ENCODE measurements at regions not wholly inside any gene's neighbourhood (a gene's known extent, or its start where the extent isn't known, plus 50 kb on each side); places are given as distances from the start of the nearest gene placed in this dataset.

DNA sequence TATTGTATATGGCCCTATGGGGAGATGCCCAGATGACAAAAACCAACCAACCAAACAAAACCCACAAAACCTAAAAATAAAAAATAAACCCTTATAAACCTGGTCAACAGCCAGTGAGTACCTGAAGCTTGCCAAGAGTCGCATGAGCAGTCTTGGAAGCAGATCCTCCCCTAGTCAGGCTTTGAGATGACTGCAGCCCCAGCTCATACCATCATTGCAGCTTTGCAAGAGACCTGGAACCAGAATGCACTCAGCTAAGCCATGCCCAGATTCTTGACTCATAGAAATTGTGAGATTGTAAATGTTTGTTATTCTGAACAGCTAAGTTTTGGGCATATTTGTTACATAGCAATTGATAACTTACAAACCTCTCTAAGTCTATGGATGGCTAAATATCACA is 326.8 kb downstream of the HLX start:
- Histone ChIP-seq H3K27ac (replicated peaks) (no peak overlapping the region), H3K4me3 (replicated peaks; ENCODE audit: insufficient read depth, low read length) (no peak overlapping the region), H3K27me3 (ENCODE audit: insufficient read depth, poor library complexity, severe bottlenecking) (no peaks in the 10 kb centered on the region)
- TF ChIP-seq, protein P1, sequence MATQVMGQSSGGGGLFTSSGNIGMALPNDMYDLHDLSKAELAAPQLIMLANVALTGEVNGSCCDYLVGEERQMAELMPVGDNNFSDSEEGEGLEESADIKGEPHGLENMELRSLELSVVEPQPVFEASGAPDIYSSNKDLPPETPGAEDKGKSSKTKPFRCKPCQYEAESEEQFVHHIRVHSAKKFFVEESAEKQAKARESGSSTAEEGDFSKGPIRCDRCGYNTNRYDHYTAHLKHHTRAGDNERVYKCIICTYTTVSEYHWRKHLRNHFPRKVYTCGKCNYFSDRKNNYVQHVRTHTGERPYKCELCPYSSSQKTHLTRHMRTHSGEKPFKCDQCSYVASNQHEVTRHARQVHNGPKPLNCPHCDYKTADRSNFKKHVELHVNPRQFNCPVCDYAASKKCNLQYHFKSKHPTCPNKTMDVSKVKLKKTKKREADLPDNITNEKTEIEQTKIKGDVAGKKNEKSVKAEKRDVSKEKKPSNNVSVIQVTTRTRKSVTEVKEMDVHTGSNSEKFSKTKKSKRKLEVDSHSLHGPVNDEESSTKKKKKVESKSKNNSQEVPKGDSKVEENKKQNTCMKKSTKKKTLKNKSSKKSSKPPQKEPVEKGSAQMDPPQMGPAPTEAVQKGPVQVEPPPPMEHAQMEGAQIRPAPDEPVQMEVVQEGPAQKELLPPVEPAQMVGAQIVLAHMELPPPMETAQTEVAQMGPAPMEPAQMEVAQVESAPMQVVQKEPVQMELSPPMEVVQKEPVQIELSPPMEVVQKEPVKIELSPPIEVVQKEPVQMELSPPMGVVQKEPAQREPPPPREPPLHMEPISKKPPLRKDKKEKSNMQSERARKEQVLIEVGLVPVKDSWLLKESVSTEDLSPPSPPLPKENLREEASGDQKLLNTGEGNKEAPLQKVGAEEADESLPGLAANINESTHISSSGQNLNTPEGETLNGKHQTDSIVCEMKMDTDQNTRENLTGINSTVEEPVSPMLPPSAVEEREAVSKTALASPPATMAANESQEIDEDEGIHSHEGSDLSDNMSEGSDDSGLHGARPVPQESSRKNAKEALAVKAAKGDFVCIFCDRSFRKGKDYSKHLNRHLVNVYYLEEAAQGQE (IDR thresholded peaks at IDR 0.05; ENCODE audit: insufficient replicate concordance, low read depth): no peak
- TF ChIP-seq POLR2AphosphoS5 (IDR thresholded peaks at IDR 0.05; ENCODE audit: low read depth) (no peak), GABPA (IDR thresholded peaks at IDR 0.05; ENCODE audit: low read depth) (no peak), SPI1 (IDR thresholded peaks at IDR 0.05; ENCODE audit: borderline replicate concordance, low read depth) (no peak)
- TF ChIP-seq, protein P2, sequence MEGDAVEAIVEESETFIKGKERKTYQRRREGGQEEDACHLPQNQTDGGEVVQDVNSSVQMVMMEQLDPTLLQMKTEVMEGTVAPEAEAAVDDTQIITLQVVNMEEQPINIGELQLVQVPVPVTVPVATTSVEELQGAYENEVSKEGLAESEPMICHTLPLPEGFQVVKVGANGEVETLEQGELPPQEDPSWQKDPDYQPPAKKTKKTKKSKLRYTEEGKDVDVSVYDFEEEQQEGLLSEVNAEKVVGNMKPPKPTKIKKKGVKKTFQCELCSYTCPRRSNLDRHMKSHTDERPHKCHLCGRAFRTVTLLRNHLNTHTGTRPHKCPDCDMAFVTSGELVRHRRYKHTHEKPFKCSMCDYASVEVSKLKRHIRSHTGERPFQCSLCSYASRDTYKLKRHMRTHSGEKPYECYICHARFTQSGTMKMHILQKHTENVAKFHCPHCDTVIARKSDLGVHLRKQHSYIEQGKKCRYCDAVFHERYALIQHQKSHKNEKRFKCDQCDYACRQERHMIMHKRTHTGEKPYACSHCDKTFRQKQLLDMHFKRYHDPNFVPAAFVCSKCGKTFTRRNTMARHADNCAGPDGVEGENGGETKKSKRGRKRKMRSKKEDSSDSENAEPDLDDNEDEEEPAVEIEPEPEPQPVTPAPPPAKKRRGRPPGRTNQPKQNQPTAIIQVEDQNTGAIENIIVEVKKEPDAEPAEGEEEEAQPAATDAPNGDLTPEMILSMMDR (IDR thresholded peaks at IDR 0.05; ENCODE audit: insufficient read depth, low read length): no peak
- no peak for DNase-seq (ENCODE audit: low read depth in 1 of 2, low spot score in 1 of 2)

DNA sequence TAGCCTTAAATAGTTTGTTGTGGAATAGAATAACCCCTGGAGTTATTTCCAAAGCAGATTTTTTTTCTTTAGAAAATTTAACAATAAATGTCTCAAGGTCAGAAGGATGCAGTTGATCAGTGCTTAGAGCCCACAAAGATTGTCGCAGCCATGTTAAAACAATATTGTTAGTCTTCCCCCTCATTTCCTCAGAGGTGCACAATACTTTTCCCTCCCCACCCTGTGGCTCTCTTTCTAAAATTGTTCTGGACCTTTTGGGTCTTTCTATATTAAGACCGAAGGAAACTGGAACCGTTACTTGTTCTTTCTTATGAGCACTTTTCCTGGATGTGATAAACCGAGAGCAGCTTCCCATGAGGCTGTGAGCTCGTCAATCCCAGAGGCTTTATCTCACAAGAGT is 333.7 kb downstream of the HLX start:
- TF ChIP-seq, protein P1 (IDR thresholded peaks at IDR 0.05; ENCODE audit: insufficient replicate concordance, low read depth): no peak
- TF ChIP-seq GABPA (IDR thresholded peaks at IDR 0.05; ENCODE audit: low read depth) (no peak), SPI1 (IDR thresholded peaks at IDR 0.05; ENCODE audit: borderline replicate concordance, low read depth) (no peak), POLR2AphosphoS5 (IDR thresholded peaks at IDR 0.05; ENCODE audit: low read depth) (no peak)
- TF ChIP-seq, protein P2 (IDR thresholded peaks at IDR 0.05; ENCODE audit: insufficient read depth, low read length): no peak
- no peak overlapping the region for H3K4me3 ChIP-seq (replicated peaks; ENCODE audit: insufficient read depth, low read length)
- no peaks in the 10 kb centered on the region for H3K27me3 ChIP-seq (ENCODE audit: insufficient read depth, poor library complexity, severe bottlenecking)
- H3K27ac ChIP-seq (replicated peaks): no peak overlapping the region
- no peak for DNase-seq (ENCODE audit: low read depth in 1 of 2, low spot score in 1 of 2)

DNA sequence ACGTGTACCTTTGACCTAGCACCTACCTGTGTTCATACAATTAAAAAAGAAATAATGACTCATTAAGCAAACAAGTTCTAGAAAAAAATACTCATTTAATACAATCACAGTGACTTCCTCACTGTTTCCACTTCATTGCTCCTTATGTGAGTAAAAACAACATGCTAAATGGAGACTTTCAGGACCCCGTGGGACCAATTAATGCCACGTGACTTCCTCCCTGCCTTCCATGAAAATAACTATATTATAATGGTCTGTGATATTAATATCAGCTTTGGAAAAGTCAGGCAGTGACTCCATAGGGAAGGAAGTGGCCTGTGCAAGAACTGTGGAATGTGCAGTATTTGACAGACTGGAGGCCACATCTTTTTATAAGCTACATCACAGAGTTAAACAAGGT is 337.8 kb downstream of the HLX start:
- TF ChIP-seq GABPA (IDR thresholded peaks at IDR 0.05; ENCODE audit: low read depth): no peak
- no peak for TF ChIP-seq POLR2AphosphoS5 (IDR thresholded peaks at IDR 0.05; ENCODE audit: low read depth)
- TF ChIP-seq, protein P1 (IDR thresholded peaks at IDR 0.05; ENCODE audit: insufficient replicate concordance, low read depth): no peak
- no peak for TF ChIP-seq SPI1 (IDR thresholded peaks at IDR 0.05; ENCODE audit: borderline replicate concordance, low read depth)
- TF ChIP-seq, protein P2 (IDR thresholded peaks at IDR 0.05; ENCODE audit: insufficient read depth, low read length): no peak

More for the DNA sequence above, 337.8 kb downstream of the HLX start:
- no peaks in the 10 kb centered on the region for H3K27me3 ChIP-seq (ENCODE audit: insufficient read depth, poor library complexity, severe bottlenecking)
- no peak for DNase-seq (ENCODE audit: low read depth in 1 of 2, low spot score in 1 of 2)
- H3K27ac ChIP-seq (replicated peaks): no peak overlapping the region
- no peak overlapping the region for H3K4me3 ChIP-seq (replicated peaks; ENCODE audit: insufficient read depth, low read length)
